HG03575 (cell line): ENCODE measurements at regions not wholly inside any gene's neighbourhood (a gene's known extent, or its start where the extent isn't known, plus 50 kb on each side); places are given as distances from the start of the nearest gene placed in this dataset.
"Not testable (repeated sequence)": the region's sequence is repeated elsewhere in the genome, so short reads cannot be mapped to it uniquely, and the experiment has no call there.

Source experiments
- ATAC-seq: cut with Tn5 transposase; IDR thresholded peaks from one replicate; pipeline ENCODE4 v1.9.1; 2021; ENCODE audit not compliant: unreplicated experiment, insufficient number of reproducible peaks, low FRiP score; ENCODE audit errors: extremely low read depth

DNA sequence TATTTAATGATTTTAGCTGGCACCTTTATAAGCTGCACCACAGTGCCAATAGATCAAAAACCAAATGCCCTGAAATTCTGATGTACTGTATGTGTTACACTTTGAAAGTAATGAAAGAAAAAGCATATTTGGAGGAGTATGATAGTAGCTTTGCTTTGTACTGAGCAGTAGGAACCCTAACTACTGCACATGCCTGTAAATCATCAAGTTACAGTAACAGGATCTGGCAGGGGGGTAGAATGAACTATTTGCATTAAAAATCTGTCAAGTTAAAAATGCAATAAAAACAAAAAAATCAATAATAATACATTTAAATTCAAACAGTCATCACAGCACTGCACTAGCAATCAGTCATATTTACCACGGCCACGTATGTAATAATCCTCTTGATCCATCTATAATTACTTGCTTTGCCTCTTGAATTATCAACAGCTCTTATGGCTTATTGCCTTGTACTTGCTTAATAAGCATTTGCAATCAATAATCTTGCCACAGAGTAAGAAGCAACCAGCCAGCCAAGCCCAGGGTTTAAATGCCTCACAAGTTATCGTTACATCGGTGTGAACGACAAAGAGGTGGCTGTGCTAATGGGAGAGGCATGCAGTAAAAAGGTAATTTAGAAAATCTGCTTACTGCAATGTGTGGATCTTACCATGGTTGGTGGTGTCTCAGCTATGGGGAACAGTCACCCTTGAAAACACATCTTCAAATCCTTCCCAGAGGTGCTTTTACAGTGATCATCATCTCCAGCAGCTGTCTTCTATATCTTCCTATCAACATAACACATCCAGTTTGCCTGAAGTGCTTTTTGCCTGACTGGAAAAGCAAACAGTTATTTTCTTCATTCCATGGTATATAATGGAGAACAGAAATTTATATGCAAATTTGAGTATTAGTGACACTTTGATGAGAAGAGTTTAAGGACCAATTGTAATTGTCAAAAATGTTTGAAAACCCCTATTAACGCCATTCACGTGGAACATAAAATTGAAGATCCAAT, 1812.1 kb upstream of the ADGRL3 start:
- ATAC-seq: no peak

DNA sequence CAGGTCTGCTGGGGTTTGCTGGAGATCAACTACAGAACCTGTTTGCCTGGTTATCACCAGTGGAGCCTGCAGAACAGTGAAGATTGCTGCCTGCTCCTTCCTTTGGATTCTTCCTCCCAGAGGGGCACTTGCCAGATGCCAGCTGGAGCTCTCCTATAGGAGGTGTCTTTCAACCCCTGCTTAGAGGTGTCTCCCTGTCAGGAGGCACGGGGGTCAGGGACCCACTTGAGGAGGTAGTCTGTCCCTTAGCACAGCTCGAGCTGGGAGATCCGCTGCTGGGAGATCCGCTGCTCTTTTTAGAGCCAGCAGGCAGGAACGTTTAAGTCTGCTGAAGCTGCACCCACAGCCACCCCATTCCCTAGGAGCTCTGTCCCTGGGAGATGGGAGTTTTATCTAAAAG, 1806.3 kb upstream of the ADGRL3 start:
- no peak for ATAC-seq

DNA sequence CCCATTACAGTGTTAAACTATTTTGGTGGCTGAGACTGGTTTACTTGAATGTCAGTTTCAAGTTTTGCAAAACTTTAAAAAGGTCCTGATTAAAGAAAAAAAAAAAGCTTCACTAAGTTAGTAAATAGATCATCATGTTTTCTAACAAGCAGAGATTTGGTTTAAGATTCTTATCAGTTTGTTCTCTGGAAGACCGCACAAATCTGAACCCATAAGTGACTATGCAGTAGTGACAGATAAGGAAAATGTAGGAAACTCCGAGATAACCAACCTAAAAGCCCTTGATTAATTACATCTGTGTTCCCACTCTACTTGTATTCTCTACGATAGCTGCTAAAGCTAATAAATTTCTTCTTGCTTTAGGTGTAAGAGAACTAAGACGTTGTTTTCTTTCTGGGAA, 1799.8 kb upstream of the ADGRL3 start:
- ATAC-seq: no peak

DNA sequence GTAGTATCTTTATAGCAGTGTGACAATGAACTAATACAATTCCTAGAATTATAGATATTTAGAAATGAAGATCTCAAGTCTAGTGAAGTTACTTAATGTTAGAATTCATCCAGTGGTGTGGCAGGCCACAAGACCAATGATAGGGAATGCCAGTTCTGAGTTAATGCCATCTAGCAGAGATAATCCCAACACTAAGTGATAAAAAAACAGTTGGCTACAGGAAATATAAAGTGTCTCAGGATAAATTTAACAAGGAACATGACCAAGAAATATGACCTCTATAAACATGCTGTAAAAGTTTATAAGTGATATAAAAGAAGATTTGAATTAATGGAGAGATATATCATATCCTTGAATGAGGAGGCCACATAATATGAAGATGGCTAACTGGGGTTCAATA, 1790.5 kb upstream of the ADGRL3 start:
- no peak for ATAC-seq

DNA sequence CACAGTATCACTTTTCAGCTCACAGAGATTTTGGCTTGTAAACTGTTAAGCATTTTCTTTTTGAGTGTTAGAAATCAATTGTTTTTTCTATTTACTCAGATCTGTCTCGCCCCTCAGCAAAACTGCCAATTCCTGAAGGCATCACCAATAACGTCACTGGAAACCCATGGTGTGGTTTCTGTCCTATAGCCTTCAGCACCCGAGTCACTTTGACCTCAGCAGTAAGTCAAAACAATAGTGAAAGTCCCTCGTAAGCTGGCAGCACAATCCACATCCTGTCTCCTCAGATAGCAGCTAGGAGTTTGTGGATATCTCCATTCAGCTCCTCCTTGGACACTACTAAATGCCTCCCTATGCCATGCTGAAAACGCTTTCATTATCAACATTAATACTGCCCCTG, 1787.4 kb upstream of the ADGRL3 start:
- ATAC-seq: no peak

DNA sequence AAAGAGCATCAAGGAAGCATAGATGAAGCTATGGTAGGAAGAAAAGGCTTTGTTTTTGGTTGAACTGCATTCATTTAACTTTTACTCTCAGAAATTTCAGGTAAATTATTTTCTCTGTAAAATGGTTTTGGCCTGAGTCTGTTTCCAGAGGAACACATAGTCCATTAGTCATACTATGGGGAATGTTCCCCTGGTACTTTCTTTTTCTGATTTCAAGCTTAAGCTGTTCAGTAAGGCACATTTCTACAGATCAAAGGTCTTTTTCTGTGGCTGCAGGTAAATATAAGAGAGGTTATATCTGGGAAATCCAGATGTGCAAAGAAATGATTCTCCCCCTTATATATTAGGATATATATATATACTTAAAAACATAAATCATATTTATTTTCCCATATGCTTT, 1744.4 kb upstream of the ADGRL3 start:
- ATAC-seq: no peak

DNA sequence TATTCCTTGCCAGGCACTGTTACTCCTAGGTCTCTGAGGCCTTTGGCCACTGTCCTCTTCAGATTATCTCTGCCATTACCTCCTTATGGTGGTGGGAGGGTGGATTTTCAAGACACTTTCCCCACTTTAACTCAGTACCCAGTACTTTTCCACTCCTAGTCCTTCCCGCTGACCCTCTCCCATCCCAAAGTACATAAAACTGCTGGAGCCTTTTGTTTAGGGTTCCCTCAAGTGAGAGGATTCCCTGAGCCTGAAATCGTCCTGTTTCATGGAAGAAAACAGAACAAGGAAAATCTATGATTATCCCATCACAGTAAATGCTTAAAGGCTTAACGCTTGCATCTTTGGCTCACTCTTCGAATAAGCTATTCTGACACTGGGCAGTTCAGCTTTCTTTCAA, 1742.5 kb upstream of the ADGRL3 start:
- ATAC-seq: no peak

DNA sequence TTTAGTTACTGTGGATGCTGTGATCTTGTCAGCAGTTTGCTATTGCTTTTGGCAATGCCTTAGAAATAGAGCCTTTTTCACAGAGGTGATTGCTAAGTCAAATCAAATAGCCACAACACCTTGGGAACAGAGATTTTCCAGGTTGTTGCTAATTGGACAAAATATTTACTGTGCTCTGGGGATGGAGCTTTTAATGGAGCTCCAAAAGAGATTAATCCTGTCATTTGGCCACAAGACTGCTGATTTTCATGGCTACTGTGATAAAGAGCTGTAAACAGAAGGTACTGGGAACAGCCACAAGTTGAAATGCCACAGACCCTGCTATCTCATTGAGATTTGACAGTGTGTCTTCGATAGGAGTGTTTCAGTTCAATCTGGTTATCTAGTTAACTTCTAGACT, 1715.2 kb upstream of the ADGRL3 start:
- no peak for ATAC-seq

DNA sequence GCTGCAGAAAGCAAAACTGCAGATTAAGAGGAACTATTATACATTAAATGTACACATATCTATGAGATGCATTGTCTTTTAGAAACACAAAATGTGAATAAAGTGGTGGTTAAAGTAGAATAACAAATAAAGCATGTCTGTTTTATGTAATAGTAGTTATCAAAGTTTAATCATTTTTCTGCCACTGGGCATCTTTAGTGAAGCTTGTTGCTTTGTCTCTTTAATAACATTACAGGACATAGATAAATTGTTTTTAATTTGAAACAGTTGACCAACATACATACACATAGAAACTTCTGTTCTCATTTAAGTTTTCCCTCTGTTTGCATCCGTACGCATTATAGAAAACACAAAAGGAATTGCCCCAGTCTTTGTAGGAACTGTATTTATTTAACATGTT, 1700.0 kb upstream of the ADGRL3 start:
- no peak for ATAC-seq

DNA sequence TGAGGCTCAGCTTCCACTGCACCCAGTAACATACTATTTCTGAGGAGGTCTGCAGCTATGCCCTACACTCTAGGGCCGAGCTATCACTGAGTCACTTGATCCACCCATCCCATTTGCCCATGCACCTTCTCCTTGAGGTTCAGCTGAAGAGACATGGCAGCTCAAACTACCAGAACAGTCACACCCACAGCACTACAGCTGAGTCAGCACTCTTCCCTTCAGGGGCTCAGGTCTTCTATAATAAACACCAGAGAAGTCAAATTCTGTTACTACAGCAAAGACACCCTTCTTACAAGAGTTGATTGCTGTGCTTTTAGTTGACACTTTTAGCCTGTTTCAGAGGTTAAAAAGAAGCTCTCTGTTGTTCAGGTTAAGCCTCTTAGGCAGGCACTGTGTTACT, 1696.4 kb upstream of the ADGRL3 start:
- no peak for ATAC-seq

DNA sequence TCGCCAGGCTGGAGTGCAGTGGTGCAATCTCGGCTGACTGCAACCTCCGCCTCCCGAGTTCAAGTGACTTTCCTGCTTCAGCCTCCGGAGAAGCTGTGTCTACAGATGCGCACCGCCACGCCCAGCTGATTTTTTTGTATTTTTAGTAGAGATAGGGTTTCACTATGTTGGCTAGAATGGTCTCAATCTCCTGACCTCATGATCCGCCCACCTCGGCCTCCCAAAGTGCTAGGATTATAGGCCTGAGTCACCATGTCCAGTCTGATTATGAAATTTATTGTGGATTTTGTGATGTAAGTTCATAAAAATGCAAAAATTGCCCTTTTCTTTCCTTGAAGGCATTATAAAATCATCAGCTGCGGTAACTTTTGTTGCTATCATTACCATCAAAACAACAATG, 1688.3 kb upstream of the ADGRL3 start:
- not testable (repeated sequence) for ATAC-seq

DNA sequence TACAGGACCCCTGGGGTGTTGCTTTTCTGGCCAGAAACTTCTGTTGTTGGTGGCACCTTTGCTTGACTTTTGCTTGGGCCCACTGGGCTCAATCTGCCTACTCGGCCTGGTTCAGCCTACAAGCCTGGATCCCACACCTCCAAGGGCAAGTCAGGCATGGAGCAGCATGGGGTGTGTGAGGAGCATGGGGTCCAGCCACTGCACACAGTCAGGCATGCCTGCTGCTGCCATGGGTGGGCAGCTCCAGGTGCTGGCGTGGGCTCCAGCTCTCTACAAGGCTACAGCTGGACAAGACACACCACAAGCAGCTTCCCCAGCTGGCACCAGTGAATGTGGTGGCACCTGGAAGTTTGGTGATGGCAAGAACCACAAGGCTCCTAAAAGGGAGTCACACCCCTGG, 1683.1 kb upstream of the ADGRL3 start:
- ATAC-seq: no peak

DNA sequence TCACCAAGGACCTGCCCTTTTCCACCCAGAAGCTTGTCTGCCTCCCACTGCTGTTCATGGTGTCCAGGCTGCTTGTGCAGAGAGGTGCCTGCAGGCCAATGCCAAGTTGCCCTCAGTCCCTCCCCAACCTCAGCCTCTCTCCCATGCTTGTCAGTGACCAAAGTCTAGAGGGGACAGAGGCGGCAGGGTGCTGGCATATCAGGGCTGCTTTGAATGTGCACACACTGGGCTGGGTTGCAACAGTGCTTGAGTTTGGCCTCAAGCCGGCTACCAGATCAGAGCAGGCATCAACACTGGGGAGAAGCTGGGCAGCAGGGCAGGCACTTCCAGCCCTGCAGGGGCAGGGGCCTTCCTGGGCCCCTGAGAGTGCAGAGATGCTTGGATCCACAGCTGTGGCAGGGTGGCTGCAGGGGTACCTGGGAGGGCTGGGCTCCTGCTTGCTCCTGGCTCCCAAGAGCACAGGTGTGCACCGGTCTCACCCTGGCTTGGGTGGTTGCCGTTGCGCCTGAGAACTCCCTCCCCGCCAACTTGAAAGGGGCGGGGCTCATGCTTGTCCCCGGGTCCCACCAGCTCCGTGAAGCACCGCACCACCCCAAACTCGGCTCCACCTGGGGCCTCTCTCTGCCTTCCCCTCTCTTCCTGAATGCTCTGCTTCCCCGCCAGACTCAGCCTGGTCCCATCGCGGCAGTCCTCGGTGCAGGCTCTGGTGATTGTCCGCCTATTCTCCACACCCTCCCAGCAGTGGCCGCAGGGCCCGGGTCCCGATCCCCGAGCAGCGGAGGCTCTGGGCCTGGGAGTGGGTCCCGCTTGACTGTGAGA, 1681.9 kb upstream of the ADGRL3 start:
- ATAC-seq: no peak

DNA sequence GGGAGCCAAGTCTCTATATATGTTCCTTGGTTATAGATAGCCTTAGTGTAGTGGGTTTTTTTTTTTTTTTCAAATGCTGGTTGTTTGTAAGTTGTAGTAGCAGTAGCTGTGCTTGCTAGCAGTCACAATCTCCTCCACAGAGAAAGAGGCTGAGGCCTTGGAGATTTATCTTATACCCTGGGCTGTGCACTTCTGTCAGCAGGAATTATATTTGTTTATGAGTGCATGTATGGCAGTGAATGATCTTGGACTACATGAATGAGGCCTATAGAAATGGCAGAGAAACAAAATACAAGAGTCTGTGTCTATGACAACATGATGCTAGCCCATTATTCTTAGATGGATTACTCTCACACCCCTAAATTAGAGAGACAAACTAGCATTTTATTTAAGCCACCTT, 1674.2 kb upstream of the ADGRL3 start:
- no peak for ATAC-seq

DNA sequence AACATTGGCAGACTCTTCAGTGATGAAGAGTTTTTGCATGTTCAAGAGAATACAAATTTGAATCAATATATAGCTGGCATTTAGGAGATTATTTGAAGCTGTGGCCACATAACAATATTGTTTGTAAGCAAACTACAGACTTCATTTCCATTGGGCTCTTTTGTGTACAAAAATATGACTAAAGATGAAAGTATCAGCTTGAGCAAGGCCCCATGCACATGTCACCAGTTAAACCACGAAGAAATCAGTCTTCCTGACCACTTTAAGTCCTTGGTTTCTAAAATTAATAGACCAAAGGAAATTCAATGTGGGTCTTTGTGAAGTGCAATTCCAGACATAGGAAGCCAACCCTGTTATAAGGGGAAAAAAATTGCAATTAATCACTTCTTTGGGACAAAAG, 1664.6 kb upstream of the ADGRL3 start:
- ATAC-seq: peak; percentile 83

DNA sequence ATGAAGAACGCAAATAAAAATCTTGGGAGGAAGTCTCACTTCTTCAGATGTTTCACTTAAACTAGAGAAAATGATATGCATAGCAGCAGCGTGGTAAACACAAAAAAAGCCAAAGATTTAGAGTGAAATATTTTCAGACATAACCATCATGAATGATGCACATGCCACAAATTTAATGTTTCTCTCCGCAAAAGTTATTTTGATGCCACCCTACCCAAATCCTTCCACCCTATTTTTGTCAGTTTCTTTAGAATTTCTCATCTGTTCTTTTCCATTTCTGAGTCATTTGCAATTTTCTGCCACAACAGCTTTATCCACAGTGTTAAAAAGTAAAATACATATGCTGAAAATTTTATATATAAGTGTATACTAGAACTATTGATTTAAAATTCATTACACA, 1663.7 kb upstream of the ADGRL3 start:
- ATAC-seq: no peak

DNA sequence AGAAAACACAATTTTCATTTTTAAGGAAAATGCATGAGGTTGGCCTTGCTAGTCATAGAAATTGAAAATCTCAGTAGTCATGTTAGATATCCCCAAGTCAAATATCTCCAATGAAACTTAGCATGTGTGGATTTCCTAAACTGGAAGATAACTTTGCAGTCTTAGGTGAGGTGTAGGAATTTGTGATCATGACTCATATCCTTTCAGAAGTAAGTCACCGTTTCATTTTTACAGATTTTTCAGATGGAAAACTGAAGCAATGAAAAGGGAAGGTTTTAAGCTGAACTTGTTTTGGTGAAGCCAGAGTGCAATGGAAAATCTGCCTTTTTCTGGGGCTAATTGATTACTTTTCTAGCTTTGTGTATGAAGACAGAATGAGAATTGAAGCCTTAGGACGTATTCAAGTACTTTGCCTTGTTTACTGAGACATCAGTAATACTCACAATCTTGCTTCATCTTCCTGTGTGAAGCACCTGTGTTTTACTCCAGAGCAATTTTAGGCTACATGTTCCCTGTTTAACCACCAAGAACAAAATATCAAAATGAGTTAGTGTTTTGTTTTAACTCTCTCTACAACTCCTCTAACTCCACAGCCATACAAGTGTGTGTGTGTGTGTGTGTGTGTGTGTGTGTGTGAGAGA, 1662.8 kb upstream of the ADGRL3 start:
- no peak for ATAC-seq

DNA sequence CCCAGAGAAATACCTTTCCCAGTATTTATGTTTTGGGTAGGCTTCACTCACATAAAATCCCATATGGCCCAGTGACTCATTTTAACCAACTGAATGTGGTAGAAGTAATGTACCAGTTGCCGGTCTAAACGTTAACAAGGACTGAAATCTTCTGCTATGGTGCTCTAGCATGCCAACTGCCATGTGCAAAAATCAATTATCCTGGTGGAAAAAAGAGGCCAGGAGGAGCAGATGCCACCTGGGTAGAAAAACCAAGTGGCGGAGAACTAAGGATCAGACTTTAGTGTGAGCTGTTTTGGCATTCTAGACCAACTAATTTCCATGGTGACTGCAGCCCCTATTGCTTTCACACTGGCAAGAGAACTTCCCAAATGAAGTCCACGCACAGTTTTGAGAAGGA, 1660.7 kb upstream of the ADGRL3 start:
- no peak for ATAC-seq

DNA sequence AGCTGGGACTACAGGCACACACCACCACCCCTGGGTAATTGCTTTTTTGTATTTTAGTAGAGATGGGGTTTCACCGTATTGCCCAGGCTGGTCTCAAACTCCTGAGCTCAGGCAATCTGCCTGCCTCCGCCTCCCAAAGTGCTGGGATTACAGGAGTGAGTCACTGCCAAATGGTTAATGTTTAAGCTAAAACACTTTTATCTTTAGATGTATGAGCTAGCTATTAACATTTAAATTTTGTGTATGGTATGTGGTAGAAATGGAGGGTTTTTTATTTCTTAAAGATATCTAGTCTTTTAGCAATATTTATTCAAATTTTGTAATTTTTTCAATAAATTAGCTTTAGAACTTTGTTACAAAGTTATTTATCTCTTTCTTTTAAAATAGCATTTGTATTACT, 1659.8 kb upstream of the ADGRL3 start:
- no peak for ATAC-seq
